OCI-LY7 (cell line): ENCODE measurements at regions not wholly inside any gene's neighbourhood (a gene's known extent, or its start where the extent isn't known, plus 50 kb on each side); places are given as distances from the start of the nearest gene placed in this dataset.

Experiments
- CTCF ChIP-seq: fragments of 200-600 bp; sonication (generic); conservative IDR thresholded peaks from 2 replicates; pipeline ENCODE4 v1.5.1; 2014; ENCODE audit warnings: mild to moderate bottlenecking, antibody characterized with exemption, low read length, moderate library complexity, mixed read lengths
- EZH2phosphoT487 ChIP-seq: fragments of 200-600 bp; sonication (generic); IDR thresholded peaks from 2 replicates; pipeline ENCODE4 v1.6.1; 2018; ENCODE audit warnings: low read depth, borderline replicate concordance, mild to moderate bottlenecking, mixed run types, antibody characterized with exemption, low read length, moderate library complexity, mixed read lengths

GRCh38 chr10:123588386-123588914 is 77.7 kb upstream of the GPR26 start:
- TF ChIP-seq CTCF (no peak), EZH2phosphoT487 (no peak)
